ENCODE measurements at regions not wholly inside any gene's neighbourhood (a gene's known extent, or its start where the extent isn't known, plus 50 kb on each side); places are given as distances from the start of the nearest gene placed in this dataset.

DNA sequence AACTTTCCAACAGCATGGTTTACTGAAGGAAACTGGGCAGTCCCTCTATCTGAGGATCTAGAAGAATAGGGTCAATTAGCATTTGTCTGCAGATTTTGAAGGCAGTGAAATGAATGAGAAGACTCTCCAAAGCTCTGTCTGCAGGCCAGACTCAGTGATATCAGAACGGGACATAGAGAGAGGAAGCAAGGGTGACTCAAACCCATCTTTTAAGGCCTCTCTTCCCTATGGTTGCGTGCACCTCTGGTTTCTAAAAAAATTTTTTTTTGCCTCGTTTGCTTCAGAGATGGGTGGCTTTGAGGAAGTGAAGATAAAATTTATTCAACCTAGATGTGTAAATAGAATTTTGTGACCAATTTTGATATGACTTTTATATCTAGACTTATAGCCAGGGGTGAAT is 71.9 kb upstream of the HOXC13 start:
- H3K4me1 ChIP-seq (ENCODE audit: low read depth), result no peaks in the 10 kb centered on the region
- DNase-seq, result no peak
- no peak overlapping the region for H3K4me3 ChIP-seq
- intact Hi-C loops (cut with DNase I, micrococcal nuclease), result no loop called here
- H3K9me3 ChIP-seq, result no peaks in the 10 kb centered on the region
- no peaks in the 10 kb centered on the region for H3K36me3 ChIP-seq (ENCODE audit: low read depth)
- no peak for ATAC-seq
- TF ChIP-seq, protein P1, sequence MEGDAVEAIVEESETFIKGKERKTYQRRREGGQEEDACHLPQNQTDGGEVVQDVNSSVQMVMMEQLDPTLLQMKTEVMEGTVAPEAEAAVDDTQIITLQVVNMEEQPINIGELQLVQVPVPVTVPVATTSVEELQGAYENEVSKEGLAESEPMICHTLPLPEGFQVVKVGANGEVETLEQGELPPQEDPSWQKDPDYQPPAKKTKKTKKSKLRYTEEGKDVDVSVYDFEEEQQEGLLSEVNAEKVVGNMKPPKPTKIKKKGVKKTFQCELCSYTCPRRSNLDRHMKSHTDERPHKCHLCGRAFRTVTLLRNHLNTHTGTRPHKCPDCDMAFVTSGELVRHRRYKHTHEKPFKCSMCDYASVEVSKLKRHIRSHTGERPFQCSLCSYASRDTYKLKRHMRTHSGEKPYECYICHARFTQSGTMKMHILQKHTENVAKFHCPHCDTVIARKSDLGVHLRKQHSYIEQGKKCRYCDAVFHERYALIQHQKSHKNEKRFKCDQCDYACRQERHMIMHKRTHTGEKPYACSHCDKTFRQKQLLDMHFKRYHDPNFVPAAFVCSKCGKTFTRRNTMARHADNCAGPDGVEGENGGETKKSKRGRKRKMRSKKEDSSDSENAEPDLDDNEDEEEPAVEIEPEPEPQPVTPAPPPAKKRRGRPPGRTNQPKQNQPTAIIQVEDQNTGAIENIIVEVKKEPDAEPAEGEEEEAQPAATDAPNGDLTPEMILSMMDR (IDR thresholded peaks at IDR 0.05), result no peak

- no peak overlapping the region for H3K4me3 ChIP-seq
- no peaks in the 10 kb centered on the region for H3K4me1 ChIP-seq (ENCODE audit: low read depth)
- TF ChIP-seq, protein P1 (IDR thresholded peaks at IDR 0.05), result no peak
- intact Hi-C loops (cut with DNase I, micrococcal nuclease), result no loop called here
- DNase-seq, result no peak
- no peaks in the 10 kb centered on the region for H3K9me3 ChIP-seq
- no peaks in the 10 kb centered on the region for H3K36me3 ChIP-seq (ENCODE audit: low read depth)
- no peak for ATAC-seq
Observed at GRCh38 chr12:53867216-53868012, 71.2 kb upstream of the HOXC13 start.

DNA sequence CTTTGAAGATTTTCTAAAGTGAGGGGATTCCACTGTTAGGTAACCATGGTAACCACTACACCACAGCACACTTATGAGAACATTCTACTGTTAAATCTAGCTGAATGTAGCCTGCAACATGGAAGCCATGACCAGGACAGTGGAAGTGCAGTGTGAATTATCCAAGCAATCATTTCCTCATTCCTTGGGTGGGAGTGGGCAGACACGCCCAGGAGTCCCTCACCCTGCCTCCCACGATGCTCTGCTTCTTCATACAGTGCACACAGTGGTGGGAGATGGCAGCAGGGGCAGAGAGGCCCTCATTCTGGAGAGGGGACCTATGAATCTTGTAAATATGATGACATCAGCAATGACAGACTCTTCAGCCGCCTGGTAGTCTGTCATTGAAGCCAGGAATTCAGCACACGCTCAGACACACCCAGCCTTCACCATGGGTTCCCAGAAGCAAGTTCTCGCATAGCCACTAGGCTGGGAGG is 70.1 kb upstream of the HOXC13 start:
- Histone ChIP-seq H3K9me3 (no peaks in the 10 kb centered on the region), H3K4me3 (no peak overlapping the region)
- intact Hi-C loops (cut with DNase I, micrococcal nuclease), result no loop called here

DNA sequence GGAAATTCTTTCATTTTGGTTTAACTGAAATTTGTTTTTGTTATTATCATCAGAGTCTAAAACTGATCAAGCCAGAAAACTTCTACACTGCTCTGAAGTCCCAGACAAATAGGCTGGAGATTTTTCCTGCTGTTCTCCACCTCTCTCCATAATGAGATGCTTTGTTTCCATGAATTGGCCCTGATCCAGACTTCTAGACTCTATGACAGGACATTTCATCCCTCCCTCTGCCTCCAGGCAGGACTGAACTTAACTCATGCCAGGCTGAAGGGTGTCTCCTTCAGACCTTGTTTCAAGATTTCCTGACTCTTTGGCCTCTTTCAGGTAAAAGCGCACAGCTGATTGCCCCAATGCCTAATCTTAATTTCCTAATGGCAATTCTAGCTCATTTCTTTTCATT is 69.1 kb upstream of the HOXC13 start:
- H3K4me1 ChIP-seq (ENCODE audit: low read depth), result no peaks in the 10 kb centered on the region
- intact Hi-C loops (cut with DNase I, micrococcal nuclease), result no loop called here
- DNase-seq, result no peak
- H3K9me3 ChIP-seq, result no peaks in the 10 kb centered on the region
- H3K4me3 ChIP-seq, result no peak overlapping the region
- no peaks in the 10 kb centered on the region for H3K36me3 ChIP-seq (ENCODE audit: low read depth)
- no peak for ATAC-seq
- TF ChIP-seq, protein P1 (IDR thresholded peaks at IDR 0.05), result no peak

More for the DNA sequence above, 70.1 kb upstream of the HOXC13 start:
- H3K4me1 ChIP-seq (ENCODE audit: low read depth), result no peaks in the 10 kb centered on the region
- ATAC-seq (peak; percentile 25), DNase-seq (no peak)
- TF ChIP-seq, protein P1 (IDR thresholded peaks at IDR 0.05), result no peak
- no peaks in the 10 kb centered on the region for H3K36me3 ChIP-seq (ENCODE audit: low read depth)

DNA sequence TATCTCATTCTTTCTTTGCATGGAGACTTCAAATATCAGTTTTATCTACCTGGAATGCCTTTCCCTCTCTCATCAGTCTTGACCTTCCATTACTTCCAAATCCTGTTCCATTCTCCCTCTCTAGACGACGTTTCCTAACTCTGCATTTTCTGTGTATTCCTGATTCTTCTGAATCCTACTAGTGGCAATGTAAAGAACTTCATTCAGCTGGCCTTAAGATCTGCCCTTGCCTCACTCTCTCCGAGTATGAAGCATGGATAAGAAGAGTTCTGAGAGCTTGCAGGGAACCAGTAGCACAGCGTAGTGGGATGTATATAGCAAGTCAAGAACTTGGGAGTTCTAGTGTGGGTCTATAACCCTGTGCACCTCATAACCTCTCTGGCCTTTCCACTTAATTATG is 68.5 kb upstream of the HOXC13 start:
- ATAC-seq, result no peak
- TF ChIP-seq, protein P1 (IDR thresholded peaks at IDR 0.05), result no peak
- intact Hi-C loops (cut with DNase I, micrococcal nuclease), result no loop called here
- no peak for DNase-seq
- no peak overlapping the region for H3K4me3 ChIP-seq
- no peaks in the 10 kb centered on the region for H3K36me3 ChIP-seq (ENCODE audit: low read depth)
- no peaks in the 10 kb centered on the region for H3K9me3 ChIP-seq
- H3K4me1 ChIP-seq (ENCODE audit: low read depth), result no peaks in the 10 kb centered on the region

Data from mucosa of descending colon (tissue), 3 donors.